WTC11 (cell line): ENCODE measurements at regions not wholly inside any gene's neighbourhood (a gene's known extent, or its start where the extent isn't known, plus 50 kb on each side); places are given as distances from the start of the nearest gene placed in this dataset.

Experiments used
- ATAC-seq: fragments of 200-7000 bp; cut with Tn5 transposase; 2 replicates; pipeline ENCODE4 v1.10.0; 2021; ENCODE audit warnings: mild to moderate bottlenecking, moderate library complexity
- CTCF ChIA-PET: fragments of 300-600 bp; sonication (Branson Sonifier 250); formaldehyde crosslinking; loops from one replicate; lab custom pipeline; 2021; ENCODE audit warnings: antibody characterized with exemption; lab: Charles Lee
- POLR2A ChIA-PET: fragments of 350-600 bp; sonication (Branson Sonifier 250); formaldehyde crosslinking; loops from one replicate; lab custom pipeline; 2021; ENCODE audit warnings: antibody characterized with exemption; lab: Charles Lee
- DNase-seq: peaks from one replicate; pipeline ENCODE4 v3.0.0; 2021; ENCODE audit warnings: low spot score
- H3K27ac Mint-ChIP-seq: 2 replicates; pipeline ENCODE4 v1.8.0; 2021; ENCODE audit warnings: mixed read lengths
- H3K27me3 Mint-ChIP-seq: 2 replicates; pipeline ENCODE4 v1.8.0; 2021; ENCODE audit warnings: low read depth, mild to moderate bottlenecking, moderate library complexity, mixed read lengths
- H3K36me3 Mint-ChIP-seq: 2 replicates; pipeline ENCODE4 v1.8.0; 2021; ENCODE audit warnings: mixed read lengths
- H3K4me1 Mint-ChIP-seq: 2 replicates; pipeline ENCODE4 v1.8.0; 2022; ENCODE audit warnings: mixed read lengths
- H3K4me3 Mint-ChIP-seq: 2 replicates; pipeline ENCODE4 v1.8.0; 2021; ENCODE audit warnings: mild to moderate bottlenecking, moderate library complexity, mixed read lengths
- H3K9me3 Mint-ChIP-seq: 2 replicates; pipeline ENCODE4 v1.8.0; 2021; ENCODE audit warnings: mixed read lengths
- ARID4B ChIP-seq: sonication (generic); formaldehyde crosslinking; IDR thresholded peaks from 2 replicates; pipeline ENCODE4 v1.8.0; 2023; ENCODE audit warnings: missing genetic modification reagents, mild to moderate bottlenecking, borderline replicate concordance
- E2F4 ChIP-seq: sonication (generic); formaldehyde crosslinking; IDR thresholded peaks from 2 replicates; pipeline ENCODE4 v1.8.1; 2022; ENCODE audit warnings: low read depth, mild to moderate bottlenecking, moderate library complexity, missing genetic modification reagents, borderline replicate concordance
- FOXK1 ChIP-seq: sonication (generic); formaldehyde crosslinking; IDR thresholded peaks from 2 replicates; pipeline ENCODE4 v1.8.0; 2022; ENCODE audit warnings: mild to moderate bottlenecking, moderate library complexity, missing genetic modification reagents
- HMGA2 ChIP-seq: fragments of 250-450 bp; sonication (Bioruptor Pico); IDR thresholded peaks from 2 replicates; pipeline ENCODE4 v1.4.0; 2021; ENCODE audit warnings: mild to moderate bottlenecking, moderate library complexity
- NR1H2 ChIP-seq: sonication (generic); formaldehyde crosslinking; IDR thresholded peaks from 2 replicates; pipeline ENCODE4 v1.9.0; 2021; ENCODE audit warnings: mild to moderate bottlenecking, moderate library complexity, missing genetic modification reagents
- SOX15 ChIP-seq: fragments of 250-450 bp; sonication (Bioruptor Pico); IDR thresholded peaks from 2 replicates; pipeline ENCODE4 v1.9.0; 2021; ENCODE audit warnings: mild to moderate bottlenecking
- STAT6 ChIP-seq: sonication (generic); formaldehyde crosslinking; conservative IDR thresholded peaks from 2 replicates; pipeline ENCODE4 v1.8.1; 2023; ENCODE audit warnings: mild to moderate bottlenecking, low read depth, missing genetic modification reagents, moderate library complexity
- TP53 ChIP-seq: sonication (generic); formaldehyde crosslinking; IDR thresholded peaks from 2 replicates; pipeline ENCODE4 v1.8.1; 2023; ENCODE audit warnings: mild to moderate bottlenecking, missing genetic modification reagents
- ZBTB21 ChIP-seq: sonication (generic); formaldehyde crosslinking; IDR thresholded peaks from 2 replicates; pipeline ENCODE4 v1.8.1; 2023; ENCODE audit warnings: mild to moderate bottlenecking, missing genetic modification reagents, borderline replicate concordance
- ZBTB43 ChIP-seq: sonication (generic); formaldehyde crosslinking; IDR thresholded peaks from 2 replicates; pipeline ENCODE4 v1.8.1; 2023; ENCODE audit warnings: mild to moderate bottlenecking, missing genetic modification reagents
- ZNF396 ChIP-seq: fragments of 250-450 bp; sonication (Bioruptor Pico); IDR thresholded peaks from 2 replicates; pipeline ENCODE4 v1.8.0; 2021; ENCODE audit warnings: mild to moderate bottlenecking, moderate library complexity, borderline replicate concordance
- ZNF671 ChIP-seq: fragments of 250-450 bp; sonication (Bioruptor Pico); IDR thresholded peaks from 2 replicates; pipeline ENCODE4 v1.8.0; 2021; ENCODE audit warnings: mild to moderate bottlenecking
- ZSCAN18 ChIP-seq: fragments of 250-450 bp; sonication (Bioruptor Pico); IDR thresholded peaks from 2 replicates; pipeline ENCODE4 v2.1.2; 2022; ENCODE audit warnings: mild to moderate bottlenecking, moderate library complexity
- TF ChIP-seq, protein P1 (sequence below): sonication (generic); formaldehyde crosslinking; conservative IDR thresholded peaks from 2 replicates; pipeline ENCODE4 v1.8.1; 2022; ENCODE audit warnings: mild to moderate bottlenecking, missing genetic modification reagents
- TF ChIP-seq, protein P2 (sequence below): sonication (generic); formaldehyde crosslinking; IDR thresholded peaks from 2 replicates; pipeline ENCODE4 v1.8.1; 2022; ENCODE audit warnings: mild to moderate bottlenecking, missing genetic modification reagents, moderate library complexity, borderline replicate concordance
- TF ChIP-seq, protein P3 (sequence below): sonication (generic); formaldehyde crosslinking; IDR thresholded peaks from 2 replicates; pipeline ENCODE4 v1.8.0; 2022; ENCODE audit warnings: mild to moderate bottlenecking, missing genetic modification reagents
- TF ChIP-seq, protein P4 (sequence below): sonication (generic); formaldehyde crosslinking; IDR thresholded peaks from 2 replicates; pipeline ENCODE4 v1.8.0; 2022; ENCODE audit warnings: mild to moderate bottlenecking, missing genetic modification reagents

DNA sequence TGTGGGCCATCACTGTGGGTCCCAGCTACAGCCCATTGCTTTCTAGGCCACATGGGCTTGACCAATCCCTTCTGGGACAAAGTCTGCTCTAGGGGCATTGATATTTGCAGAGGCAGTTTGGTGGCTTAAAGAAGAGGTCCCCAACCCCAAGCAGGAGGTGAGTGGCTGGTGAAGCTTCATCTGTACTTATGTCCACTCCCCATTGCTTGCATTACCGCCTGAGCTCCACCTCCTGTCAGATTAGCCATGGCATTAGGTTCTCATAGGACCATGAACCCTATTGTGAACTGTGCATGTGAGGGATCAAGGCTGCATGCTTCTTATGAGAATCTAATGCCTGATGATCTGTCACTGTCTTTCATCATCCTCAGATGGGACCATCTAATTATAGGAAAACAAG, 54.4 kb upstream of the CADM1 start:
- H3K4me3 Mint-ChIP-seq, result no peak overlapping the region
- no peak overlapping the region for H3K27ac Mint-ChIP-seq
- H3K9me3 Mint-ChIP-seq, result peaks cover 15% of the 10 kb centered on the region
- no peaks in the 10 kb centered on the region; the same call in 1 of the 2 replicates for H3K36me3 Mint-ChIP-seq
- ChIA-PET POLR2A (no interaction called here), CTCF (no interaction called here)
- TF ChIP-seq TP53 (CRISPR knock-in tag) (no peak), E2F4 (no peak), ZNF396 (no peak), ARID4B (CRISPR knock-in tag) (no peak), SOX15 (CRISPR knock-in tag) (no peak), HMGA2 (CRISPR knock-in tag) (no peak), ZBTB21 (CRISPR knock-in tag) (no peak), FOXK1 (no peak), ZNF671 (CRISPR knock-in tag) (no peak), NR1H2 (no peak), ZSCAN18 (no peak), ZBTB43 (no peak), STAT6 (CRISPR knock-in tag) (no peak)
- TF ChIP-seq, protein P1, sequence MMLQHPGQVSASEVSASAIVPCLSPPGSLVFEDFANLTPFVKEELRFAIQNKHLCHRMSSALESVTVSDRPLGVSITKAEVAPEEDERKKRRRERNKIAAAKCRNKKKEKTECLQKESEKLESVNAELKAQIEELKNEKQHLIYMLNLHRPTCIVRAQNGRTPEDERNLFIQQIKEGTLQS (CRISPR knock-in tag), result no peak
- TF ChIP-seq, protein P2, sequence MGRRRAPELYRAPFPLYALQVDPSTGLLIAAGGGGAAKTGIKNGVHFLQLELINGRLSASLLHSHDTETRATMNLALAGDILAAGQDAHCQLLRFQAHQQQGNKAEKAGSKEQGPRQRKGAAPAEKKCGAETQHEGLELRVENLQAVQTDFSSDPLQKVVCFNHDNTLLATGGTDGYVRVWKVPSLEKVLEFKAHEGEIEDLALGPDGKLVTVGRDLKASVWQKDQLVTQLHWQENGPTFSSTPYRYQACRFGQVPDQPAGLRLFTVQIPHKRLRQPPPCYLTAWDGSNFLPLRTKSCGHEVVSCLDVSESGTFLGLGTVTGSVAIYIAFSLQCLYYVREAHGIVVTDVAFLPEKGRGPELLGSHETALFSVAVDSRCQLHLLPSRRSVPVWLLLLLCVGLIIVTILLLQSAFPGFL, result no peak
- TF ChIP-seq, protein P3, sequence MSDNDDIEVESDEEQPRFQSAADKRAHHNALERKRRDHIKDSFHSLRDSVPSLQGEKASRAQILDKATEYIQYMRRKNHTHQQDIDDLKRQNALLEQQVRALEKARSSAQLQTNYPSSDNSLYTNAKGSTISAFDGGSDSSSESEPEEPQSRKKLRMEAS (CRISPR knock-in tag), result no peak
- TF ChIP-seq, protein P4, sequence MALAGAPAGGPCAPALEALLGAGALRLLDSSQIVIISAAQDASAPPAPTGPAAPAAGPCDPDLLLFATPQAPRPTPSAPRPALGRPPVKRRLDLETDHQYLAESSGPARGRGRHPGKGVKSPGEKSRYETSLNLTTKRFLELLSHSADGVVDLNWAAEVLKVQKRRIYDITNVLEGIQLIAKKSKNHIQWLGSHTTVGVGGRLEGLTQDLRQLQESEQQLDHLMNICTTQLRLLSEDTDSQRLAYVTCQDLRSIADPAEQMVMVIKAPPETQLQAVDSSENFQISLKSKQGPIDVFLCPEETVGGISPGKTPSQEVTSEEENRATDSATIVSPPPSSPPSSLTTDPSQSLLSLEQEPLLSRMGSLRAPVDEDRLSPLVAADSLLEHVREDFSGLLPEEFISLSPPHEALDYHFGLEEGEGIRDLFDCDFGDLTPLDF (CRISPR knock-in tag), result no peak
- DNase-seq (no peak), ATAC-seq (no peak)
- peaks cover 3% of the 10 kb centered on the region; the same call in 1 of the 2 replicates for H3K27me3 Mint-ChIP-seq
- H3K4me1 Mint-ChIP-seq, result peaks cover 15% of the 10 kb centered on the region
